ENCODE measurements at regions not wholly inside any gene's neighbourhood (a gene's known extent, or its start where the extent isn't known, plus 50 kb on each side); places are given as distances from the start of the nearest gene placed in this dataset.

- H3K36me3 Mint-ChIP-seq (ENCODE audit: low read depth) = no peaks in the 10 kb centered on the region
- no peaks in the 10 kb centered on the region for H3K9me3 Mint-ChIP-seq
- no peak for TF ChIP-seq CTCF (conservative IDR thresholded peaks at IDR 0.05)
- no peak for DNase-seq (ENCODE audit: low read depth, low spot score)
- no peak overlapping the region for H3K27ac Mint-ChIP-seq (ENCODE audit: unreplicated experiment)
- no peak overlapping the region for H3K4me3 Mint-ChIP-seq
- peaks cover 5% of the 10 kb centered on the region for H3K4me1 Mint-ChIP-seq
- H3K27me3 Mint-ChIP-seq (ENCODE audit: low read depth) = peaks cover 2% of the 10 kb centered on the region
These were observed 425.7 kb upstream of the PPP2R3A start for GRCh38 chr3:135539854-135540253.

GRCh38 chr3:135549928-135550494, 415.5 kb upstream of the PPP2R3A start:
- no peaks in the 10 kb centered on the region for H3K36me3 Mint-ChIP-seq (ENCODE audit: low read depth)
- H3K4me1 Mint-ChIP-seq = no peaks in the 10 kb centered on the region
- no peak for DNase-seq (ENCODE audit: low read depth, low spot score)
- H3K27ac Mint-ChIP-seq (ENCODE audit: unreplicated experiment) = no peak overlapping the region
- no peak overlapping the region for H3K4me3 Mint-ChIP-seq
- TF ChIP-seq CTCF (conservative IDR thresholded peaks at IDR 0.05) = no peak
- no peaks in the 10 kb centered on the region for H3K9me3 Mint-ChIP-seq
- no peaks in the 10 kb centered on the region for H3K27me3 Mint-ChIP-seq (ENCODE audit: low read depth)

DNA sequence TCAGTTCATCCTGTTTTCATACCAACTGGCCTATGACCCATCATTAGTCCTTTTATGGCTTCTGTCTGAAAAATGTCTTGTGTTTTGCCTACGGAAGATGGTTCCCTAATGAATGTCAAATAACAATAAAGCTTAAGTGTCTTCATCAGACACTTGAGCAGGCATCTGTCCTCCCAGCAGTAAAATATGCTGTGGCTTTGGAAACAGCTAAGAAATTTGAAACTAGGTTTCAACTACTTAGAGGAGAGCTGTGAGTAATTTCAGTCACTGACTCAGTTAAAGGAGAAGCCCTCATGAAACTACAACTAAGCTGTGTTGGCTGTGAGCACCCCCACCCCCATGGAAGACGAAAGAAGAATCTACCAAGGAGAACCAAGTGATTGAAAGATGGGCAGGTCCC, 409.4 kb upstream of the PPP2R3A start:
- Mint-ChIP-seq H3K36me3 (ENCODE audit: low read depth) (no peaks in the 10 kb centered on the region), H3K9me3 (no peaks in the 10 kb centered on the region), H3K27ac (ENCODE audit: unreplicated experiment) (no peak overlapping the region), H3K4me1 (no peaks in the 10 kb centered on the region), H3K4me3 (no peak overlapping the region), H3K27me3 (ENCODE audit: low read depth) (no peaks in the 10 kb centered on the region)
- no peak for DNase-seq (ENCODE audit: low read depth, low spot score)
- TF ChIP-seq CTCF (conservative IDR thresholded peaks at IDR 0.05) = no peak

DNA sequence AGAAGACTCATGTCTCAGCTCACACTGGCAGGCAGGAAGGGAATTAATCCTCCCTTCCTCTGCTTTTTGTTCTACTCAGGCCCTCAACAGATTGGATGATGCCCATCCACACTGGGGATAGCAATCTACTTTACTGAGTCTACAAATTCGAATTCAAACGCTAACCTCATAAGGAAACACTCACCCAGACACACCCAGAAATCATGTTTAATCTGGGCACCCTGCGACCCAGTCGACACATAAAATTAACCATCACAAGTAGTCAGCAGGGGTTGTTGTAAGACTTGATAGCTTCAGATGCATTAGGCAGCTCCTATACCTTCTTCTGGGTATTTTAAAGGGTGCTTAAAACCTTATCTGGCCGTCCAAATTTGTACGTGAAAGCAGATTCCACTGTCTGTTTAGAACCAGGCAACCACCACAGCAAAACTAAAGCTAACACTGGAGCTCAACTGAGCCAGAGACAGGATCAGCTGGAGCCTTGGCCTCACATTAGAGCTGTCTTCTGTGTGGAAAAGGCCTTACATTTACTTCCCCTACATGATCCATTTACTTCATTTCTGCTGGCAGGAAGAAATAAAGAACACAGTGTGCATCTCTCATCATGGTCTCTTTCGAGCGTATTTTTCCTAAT, 407.3 kb upstream of the PPP2R3A start:
- no peak overlapping the region for H3K27ac Mint-ChIP-seq (ENCODE audit: unreplicated experiment)
- no peaks in the 10 kb centered on the region for H3K9me3 Mint-ChIP-seq
- H3K36me3 Mint-ChIP-seq (ENCODE audit: low read depth) = no peaks in the 10 kb centered on the region
- no peaks in the 10 kb centered on the region for H3K27me3 Mint-ChIP-seq (ENCODE audit: low read depth)
- H3K4me1 Mint-ChIP-seq = no peaks in the 10 kb centered on the region
- TF ChIP-seq CTCF (conservative IDR thresholded peaks at IDR 0.05) = no peak
- no peak for DNase-seq (ENCODE audit: low read depth, low spot score)
- no peak overlapping the region for H3K4me3 Mint-ChIP-seq

DNA sequence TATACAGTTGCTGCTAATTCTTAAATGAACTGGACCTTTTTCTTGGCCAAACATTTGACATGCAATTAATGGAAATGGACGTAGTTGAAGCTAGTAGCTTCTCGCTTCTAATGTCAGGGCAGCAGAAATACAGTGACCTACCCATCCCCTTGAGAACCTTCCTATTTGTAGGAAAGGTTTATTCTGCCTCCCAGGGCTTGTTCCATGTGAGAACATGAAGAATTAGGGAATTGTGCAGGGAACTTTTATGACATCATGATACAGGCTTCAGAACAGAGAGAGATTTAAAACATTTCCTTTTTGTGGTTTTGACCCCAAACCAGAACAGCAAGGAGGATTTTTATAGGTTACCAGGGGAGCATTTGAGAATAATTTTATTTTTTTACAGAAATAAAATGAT, 406.6 kb upstream of the PPP2R3A start:
- DNase-seq (ENCODE audit: low read depth, low spot score) = no peak
- Mint-ChIP-seq H3K36me3 (ENCODE audit: low read depth) (no peaks in the 10 kb centered on the region), H3K27ac (ENCODE audit: unreplicated experiment) (no peak overlapping the region), H3K4me1 (no peaks in the 10 kb centered on the region), H3K4me3 (no peak overlapping the region), H3K9me3 (no peaks in the 10 kb centered on the region), H3K27me3 (ENCODE audit: low read depth) (no peaks in the 10 kb centered on the region)
- TF ChIP-seq CTCF (conservative IDR thresholded peaks at IDR 0.05) = no peak
